ENCODE measurements at regions not wholly inside any gene's neighbourhood (a gene's known extent, or its start where the extent isn't known, plus 50 kb on each side); places are given as distances from the start of the nearest gene placed in this dataset.

DNA sequence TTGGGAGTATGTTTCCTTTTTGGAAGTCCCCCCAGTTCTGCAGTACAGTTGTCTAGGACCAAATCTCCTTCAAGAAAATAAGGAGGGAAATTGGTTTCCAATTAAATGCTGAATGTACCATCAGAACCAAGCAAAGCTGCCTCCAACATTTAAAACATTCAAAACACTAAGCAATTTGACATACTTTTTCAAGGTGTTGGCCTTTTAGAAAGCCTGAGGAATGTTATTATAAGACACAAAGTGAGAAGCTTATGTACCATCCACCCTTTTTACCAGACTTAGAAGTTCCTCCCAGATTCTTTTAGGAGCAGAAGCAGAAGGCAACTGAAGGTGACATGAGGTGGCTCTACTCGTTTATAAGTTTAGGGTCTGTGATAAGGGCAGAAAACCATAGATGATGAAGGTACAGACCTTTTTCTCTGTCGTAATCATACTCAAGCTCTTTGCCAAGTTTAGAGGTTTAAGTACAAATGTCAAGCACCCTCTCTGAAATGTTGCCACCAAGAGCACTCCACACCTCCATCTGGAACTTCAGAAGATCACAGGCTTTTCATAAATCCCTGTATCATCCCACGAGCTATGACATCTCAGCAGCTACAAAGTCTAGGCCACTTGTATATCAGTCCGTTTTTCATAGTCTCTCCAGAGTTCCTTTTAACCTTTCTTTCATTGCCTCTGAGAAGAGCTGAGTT is 282.5 kb upstream of the THBS1 start:
- DNase-seq, result no peak

DNA sequence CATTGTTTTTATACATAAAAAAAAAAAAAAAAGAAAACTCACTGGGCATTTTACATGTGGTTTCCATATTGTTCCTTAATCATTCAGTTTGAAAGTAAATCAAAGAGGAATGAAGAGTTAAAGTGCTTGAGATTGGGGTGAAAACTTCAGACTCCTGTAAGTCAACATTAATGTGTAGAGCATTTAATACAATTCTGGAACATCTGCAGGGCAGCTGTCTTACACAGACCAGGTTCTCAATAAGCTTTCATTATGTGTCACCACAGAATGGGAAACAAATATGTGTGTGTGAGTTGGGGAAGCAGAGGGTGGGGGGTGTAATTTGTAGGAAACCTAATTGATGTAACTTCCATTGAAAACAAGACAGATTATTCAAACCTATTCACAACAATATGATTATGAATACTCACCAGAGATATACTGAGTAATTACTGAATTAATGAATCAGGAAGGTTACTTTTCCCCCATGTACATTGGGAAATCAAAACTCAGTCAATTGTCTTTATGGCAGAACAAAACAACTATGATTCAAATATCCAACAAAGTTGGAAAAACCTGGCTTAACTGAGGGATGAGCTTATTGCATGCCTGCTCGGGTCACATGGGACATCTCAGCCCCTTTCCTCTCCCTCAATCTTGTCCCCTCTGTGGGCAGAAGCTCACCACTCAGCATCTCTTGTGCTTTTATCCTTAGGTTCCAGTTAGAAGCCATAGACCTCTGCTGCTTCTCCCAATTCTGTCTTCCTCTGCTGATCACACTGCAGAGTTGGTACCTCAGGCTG is 281.2 kb upstream of the THBS1 start:
- no peak for DNase-seq

DNA sequence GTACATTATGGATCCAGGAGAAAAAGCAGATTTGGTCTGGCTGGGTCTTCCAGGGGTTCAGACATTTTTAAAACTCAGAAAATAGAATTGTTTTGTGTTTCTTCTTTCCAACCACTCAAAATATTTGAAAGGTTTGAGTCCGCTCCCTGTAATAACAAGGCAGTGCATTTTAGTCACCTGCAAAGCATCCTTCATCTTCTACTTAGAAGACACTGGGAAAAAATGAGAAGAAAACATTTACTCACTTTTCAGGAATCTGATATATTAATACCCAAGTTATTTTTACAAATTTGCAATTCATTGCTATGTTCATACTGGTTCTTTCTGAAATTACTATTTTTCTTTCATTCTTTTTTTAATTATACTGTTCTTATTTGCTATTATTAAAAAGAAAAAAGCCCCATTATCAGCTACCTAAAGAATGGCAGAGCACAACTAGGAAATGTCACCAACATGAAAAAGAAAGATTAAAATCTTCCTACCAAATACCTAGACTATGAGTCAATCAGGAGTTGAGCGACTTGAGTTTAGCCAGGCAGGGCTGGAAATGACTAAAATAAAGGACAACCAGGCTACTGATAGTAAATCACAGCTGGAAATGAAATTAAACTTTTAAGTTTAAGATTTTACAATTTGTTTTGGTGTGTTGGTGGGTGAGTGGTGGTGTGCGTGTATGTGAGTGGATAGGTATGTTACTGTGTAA is 280.3 kb upstream of the THBS1 start:
- no peak for DNase-seq

DNA sequence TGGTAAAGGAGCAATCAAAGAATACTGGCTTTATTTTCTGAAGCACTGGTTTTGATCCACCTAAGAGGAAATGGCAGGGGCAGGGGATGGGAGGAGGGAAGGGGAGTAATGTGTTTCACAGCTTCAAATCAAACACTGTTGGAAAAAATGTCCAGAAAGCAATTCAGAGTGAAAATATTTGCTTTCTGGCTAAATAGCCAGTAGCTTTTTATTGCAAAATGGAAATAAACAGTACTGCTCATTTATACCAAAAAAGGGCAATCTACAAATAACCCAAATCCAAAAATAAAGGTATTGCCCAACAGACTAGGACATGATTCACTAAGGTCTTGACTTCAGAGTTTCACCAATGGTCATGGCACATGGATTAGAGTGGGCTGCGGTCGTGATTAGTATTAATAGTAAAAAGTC is 279.3 kb upstream of the THBS1 start:
- DNase-seq, result no peak

DNA sequence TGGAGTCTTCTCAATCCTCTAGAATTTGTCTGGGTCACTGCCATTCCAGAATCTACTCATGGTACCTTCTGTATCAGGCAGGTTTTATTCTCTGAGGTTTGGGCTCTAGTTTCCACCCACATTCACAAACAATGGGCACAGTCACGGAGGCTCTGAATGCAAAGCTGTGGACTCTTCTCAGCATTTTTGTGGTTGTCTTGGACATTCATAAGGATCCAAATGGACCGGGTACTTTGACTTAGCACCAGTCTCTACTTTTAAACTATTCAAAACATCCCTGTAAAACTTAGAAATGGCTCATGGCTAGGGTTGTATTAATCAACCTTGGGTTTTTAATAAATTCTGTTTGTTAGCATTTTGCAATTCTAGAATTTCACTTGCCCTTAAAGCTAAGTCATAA is 277.9 kb upstream of the THBS1 start:
- DNase-seq, result no peak

DNA sequence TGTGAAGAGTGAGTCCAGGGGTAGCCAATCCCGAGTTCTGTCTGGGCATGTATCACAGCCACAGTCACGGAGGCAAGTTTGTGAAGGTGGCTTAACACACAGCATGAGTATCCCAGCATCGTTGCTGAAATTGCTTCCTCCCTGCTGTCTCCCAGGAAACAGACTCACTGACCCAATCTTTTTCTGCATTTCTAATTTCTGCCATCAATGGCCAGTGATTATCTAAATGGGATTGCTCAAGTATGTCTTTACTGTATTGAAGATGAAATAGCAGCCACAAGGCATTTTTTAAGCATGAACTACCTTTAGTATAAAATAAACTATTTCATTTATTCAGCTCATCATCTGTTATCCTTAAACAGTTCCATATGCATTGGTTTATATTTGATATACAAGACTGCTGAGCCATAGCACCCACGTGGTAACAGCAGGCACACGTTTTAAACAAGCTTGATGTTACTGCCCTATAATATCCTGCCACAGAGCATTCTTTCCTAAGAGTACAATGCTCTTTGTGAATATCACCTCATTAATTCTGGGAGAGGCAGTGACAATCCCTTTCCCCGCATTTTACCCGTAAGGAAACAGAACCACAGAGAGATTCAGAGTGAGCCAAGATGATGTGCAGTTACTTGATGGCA is 276.6 kb upstream of the THBS1 start:
- DNase-seq, result peak; percentile 44

DNA sequence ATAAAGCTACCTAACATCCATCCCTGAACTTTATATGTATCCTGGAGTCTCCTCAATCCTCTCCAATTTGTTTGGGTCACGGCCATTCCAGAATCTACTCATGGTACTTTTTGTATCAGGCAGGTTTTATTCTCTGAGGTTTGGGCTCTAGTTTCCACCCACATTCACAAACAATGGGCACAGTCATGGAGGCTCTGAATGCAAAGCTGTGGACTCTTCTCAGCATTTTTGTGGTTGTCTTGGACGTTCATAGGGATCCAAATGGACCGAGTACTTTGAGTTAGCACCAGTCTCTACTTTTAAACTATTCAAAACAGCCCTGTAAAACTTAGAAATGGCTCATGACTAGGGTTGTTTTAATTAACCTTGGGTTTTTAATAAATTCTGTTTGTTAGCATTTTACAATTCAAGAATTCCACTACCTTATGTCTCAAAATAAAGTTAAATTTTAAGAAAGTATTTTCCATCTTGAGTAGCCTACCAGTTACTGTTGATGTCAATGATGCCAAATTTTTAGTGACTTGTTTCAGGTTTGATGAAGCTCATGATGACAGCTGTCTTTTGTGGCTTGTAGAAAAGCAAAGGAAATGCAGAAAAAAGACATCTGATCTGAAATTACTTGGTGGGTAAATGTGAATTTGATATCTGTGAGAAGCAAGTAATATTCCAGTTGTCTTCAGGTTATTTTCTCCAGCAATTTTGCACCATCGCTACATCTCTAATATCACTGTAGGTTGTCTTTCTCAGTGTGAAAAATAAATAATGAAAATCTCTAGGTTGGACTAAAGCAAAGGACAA is 275.7 kb upstream of the THBS1 start:
- DNase-seq, result no peak

DNA sequence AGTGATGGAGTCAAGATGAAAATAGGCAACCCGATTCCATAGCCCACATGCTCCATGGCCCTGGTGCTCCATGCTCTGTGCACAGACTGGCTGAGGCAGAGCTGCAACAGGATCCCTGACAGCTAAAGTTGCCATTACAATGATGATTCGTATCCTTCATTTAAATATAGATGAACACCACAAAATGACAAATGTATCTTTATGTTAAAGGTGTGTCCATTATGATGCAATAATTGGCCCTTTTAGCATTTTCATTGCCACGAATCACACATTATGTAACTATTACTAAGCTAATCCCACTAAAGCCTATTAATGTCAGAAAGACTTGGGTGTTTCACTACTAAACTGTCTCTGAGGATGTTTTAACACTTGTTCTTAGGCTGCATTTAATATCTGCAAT is 270.2 kb upstream of the THBS1 start:
- no peak for DNase-seq

DNA sequence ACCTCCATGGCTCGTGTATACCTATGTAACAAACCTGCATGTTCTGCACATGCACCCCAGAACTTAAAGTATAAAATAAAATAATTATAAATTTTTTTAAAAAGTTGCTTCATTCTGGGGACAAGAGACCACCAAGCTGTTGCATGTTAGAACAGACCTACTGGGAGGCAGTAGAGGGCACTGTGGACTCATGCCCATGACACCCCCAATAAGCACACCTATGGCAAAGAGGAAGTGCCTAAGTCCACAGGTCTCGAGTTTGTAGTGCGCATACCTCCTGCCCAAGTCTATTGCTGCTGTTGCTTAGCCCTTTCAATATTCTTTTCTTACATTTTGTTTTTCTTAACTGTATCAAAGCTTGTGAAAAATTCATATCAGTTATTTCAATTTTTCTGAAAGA is 267.9 kb upstream of the THBS1 start:
- DNase-seq, result peak; percentile 32

DNA sequence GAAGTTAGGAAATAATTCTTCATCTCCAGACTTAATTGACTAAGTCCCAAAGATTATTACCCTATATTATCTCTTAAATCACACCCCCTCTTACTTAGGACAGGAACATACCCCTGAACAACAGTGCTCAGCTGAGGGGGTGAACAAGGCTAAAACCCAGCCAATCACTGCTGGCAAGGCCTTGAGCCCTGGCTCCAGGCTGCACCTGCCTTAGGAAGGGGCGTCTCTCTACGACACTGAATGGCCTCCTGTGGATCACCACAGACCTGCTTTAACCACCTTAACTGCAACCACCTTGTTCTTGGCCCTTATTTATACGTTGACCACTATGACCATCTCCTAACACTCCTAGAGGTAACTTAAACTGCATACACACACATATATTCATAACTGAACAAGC is 267.4 kb upstream of the THBS1 start:
- no peak for DNase-seq

DNA sequence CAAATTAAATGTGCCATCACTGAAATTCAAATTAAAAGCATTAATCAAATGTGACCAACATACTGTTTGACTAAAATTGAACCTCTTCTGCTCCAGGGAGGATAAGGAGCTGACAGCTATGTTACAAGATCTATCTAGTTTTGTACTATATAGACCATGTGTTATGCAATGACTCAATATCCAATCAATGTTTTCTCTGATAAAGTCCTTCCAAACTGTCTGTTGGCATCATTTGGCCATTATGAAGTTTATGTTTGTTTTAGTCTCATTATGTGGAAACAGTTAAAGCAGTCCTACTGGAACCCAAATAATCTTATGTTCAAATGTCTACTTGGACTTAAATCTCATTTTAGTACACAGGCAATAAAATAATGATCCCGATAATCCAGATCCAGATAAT is 267.0 kb upstream of the THBS1 start:
- no peak for DNase-seq

DNA sequence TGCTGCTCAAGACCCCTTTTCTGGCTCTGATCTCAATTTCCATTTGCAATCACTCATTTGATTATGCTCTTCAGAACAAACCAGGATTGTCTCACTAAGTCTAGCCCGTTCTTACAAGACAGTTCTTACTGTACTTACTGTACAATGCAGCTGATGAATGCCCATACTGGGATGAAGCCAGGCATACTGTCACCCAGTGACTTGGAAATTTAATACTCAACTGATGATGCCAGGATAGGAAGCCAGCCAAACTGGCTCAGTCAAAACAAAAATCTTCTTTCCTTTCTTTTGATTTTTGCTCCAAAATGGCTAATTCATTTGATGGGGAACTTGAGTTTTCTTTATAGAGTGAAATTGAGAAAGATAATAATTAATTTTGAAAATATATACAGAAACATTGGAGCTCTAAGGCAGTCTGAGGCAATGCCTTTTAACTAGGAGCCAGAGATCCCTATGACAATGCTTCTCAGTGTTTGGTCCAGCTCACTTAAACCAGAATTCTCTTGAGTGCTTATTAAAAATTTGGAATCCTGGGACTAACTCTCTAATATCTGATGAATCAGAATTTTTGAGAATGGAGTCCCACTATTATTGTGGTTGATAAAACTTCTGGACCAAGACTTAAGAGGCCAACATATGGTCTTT is 265.6 kb upstream of the THBS1 start:
- no peak for DNase-seq

DNA sequence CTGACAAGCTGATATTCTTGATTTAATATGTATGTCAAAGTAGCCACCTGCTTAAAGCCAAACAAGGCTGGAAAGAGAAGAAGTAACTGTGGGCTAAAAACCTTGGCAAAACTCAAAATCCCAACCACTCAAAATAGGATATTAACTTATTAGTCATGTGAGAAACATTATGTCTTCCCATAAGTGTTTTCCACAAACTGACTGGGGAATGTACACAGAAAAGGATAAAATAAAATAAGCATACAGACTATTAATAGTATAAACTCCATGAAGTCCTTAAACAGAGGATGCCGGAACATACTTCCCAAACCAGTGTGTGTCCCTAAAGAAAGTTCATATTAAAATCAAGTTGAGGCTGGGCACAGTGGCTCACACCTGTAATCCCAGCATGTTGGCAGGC is 263.7 kb upstream of the THBS1 start:
- no peak for DNase-seq

DNA sequence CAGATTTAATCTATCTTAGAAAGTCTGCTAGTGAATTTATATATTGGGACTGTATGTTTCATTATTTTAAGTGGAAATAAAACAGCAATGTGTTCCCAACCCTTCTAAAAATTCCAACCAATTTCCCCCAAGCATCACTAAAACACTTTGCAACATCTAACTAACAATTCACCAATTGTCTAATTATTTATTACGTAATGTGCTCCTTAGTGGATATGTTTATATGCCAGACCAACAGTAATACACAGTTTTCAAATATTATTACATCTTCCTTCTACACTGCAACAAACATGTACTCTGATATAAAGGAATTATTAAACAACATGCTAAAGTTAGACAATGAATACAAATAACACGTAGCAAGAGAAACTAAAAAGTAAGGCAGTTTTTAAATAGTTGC is 262.6 kb upstream of the THBS1 start:
- DNase-seq, result no peak

DNA sequence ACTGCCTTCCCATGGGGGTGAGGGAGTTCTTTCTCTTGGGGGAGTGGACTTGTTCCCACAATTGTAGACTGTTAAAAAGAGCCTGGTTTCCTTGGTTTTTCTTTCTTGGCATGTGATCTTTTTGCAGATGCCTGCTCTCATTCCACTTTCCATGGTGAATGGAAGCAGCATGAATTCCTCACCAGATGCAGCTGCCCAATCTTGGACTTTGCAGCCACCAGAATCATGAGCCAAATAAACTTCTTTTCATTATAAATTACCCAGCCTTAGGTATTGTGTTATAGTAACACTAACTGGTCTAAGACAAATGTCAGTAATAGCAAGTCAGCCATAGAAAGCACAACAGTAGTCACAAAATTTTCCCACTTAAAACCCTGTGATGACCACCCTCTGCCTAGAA is 260.5 kb upstream of the THBS1 start:
- no peak for DNase-seq

DNA sequence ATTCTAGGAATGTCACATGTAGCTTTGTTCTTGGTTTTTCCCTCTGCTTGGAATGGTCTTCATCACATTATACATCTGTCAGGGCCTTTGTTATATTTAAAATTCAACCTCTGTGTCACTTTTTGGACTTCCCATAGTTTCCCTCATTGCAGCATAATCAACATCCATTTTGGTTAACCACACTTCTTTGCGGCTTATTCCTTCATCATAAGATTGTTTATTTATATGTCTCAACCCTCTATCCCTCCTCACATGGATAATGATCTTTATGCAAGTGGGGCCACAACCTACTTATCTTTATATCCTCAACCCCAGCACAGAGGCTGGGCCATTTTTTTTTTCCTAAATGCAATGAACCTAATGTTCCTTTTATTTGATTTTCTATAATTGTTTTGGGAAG is 260.0 kb upstream of the THBS1 start:
- no peak for DNase-seq

DNA sequence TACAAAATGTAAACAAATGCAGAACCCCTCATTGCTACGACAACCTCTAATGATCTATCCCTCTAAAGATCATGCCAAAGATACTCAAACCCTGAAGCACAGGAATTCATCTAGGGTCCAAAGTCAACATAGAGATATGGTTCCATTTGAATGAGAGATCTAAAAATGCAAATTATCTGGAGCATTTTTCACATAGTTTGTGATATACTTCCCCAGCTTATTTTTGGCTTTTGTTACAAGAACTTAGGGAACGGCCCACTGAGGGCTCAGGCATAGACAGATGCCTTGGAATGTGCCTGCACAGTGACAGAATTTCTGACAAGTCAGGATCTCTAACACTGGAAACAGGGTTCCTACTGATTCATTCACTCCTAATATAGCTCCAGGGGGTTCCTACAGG is 258.9 kb upstream of the THBS1 start:
- DNase-seq, result no peak

DNA sequence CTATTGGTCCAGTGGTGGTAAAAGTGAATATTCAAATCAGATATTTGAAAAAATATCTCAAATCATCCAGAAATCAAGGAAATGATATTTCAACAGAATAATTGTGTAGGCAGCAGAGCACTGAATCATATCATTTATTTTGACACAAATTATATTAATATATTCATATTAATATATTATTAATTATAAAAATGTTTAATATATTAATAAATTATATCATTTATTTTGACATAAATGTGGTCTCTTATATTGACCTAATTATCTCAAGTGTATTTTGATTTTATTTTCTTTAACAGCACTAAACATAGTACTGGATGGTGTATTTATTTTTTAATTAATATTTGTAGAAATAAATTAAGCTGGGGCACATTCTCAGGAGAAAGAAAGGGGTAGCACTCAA is 257.7 kb upstream of the THBS1 start:
- DNase-seq, result no peak

DNA sequence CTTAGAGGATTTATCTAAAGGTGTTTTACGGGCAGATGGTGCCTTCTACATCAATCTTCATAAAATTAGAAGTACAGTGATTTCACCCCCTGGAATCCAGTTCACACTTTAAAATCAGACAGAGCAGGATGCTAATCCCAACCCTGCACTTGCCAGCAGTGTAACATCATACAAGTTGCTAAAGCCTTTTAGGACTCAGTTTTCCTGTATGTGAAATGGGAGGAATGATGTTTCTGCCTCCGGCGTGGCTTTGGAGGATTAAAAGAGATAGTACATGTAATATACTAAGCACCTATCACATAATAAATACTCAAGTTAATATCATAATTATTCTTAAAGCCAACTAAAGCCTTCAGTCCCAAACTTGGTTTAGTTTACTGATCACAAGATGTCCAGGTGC is 257.2 kb upstream of the THBS1 start:
- no peak for DNase-seq

DNA sequence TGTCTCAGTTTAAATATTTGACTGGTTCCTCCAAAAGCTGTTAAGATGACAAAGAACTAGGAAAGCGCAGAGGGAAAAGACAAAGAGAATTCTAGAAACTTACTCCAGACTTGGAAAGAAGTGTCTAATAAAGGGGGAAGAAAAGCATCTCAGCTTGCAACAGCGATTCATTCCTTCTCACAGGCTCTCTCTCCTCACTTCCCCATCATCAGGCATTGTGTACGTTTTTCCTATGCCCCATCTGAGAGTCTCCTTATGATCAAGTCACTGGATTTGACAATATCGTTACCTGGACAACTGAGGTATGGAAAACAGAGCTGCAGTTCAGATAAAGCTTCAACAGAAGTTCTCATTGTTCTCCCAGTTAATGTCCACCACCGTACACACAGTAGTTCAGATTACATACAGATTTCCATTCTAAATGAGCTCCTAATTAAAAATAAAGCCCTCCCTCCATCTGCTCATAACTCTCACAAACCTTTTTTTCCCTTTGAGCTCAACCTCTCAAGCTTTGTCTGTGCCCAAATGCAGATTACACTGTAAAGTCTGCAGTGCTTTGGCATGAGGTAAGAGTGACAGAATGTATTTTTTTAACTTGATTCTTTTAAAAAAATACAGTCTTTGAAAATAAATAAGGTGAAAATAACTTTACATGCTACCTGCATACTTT is 254.4 kb upstream of the THBS1 start:
- peak; percentile 58 for DNase-seq

DNA sequence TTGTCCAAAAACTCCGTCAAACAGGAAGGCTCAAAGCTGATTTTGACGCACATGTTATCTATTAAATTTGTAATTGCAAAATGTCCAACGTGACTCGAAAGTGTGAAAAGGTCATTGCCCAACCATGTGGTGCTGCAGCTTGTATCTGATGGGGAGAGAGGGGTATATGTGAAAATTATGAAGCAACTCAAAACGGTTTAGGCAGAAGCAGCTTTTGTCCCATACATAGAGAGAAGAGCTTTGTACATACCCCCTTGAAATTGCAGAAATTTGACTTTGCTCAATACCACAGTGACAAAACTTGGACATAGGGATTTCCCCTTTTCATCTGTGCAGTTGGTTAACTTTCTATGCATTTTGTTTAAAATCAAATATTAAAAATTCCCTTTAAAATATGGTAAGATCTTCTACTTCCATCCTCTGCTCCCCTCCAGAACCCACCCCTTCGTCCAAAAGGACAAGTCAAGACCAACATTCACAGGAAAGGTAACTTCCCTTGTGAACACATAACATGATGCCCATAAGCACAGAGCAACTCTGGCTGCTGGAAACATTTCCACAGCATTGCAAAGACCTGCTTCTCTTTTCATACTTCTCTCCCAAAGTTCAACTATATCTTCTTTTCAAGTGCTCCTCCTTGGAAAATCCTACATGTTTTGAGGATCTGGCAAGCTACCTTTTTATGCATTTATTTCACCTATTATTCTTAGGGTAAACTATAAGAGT is 253.7 kb upstream of the THBS1 start:
- DNase-seq, result no peak
